HL-60 (cell line): ENCODE measurements at regions not wholly inside any gene's neighbourhood (a gene's known extent, or its start where the extent isn't known, plus 50 kb on each side); places are given as distances from the start of the nearest gene placed in this dataset.

ENCODE experiments used
- DNase-seq, 2 experiments: peaks; one replicate each; pipeline ENCODE4 v3.0.0-alpha.2; 2010 to 2020; ENCODE audit warnings: low read depth in 1 of 2, low spot score in 1 of 2
- H3K27ac ChIP-seq: fragments of 250-450 bp; sonication (Bioruptor Pico); replicated peaks from 2 replicates; pipeline ENCODE4 v1.5.1; 2020; ENCODE audit warnings: mild to moderate bottlenecking, moderate library complexity
- H3K27me3 ChIP-seq: fragments of 250-450 bp; sonication (Bioruptor Pico); 2 replicates; pipeline ENCODE4 v1.5.1; 2021; ENCODE audit warnings: mild to moderate bottlenecking, moderate library complexity; ENCODE audit not compliant: insufficient read depth, poor library complexity, severe bottlenecking
- H3K4me3 ChIP-seq: replicated peaks from 2 replicates; pipeline ENCODE4 v1.5.1; 2011; ENCODE audit warnings: mild to moderate bottlenecking, control low read depth, low read length; ENCODE audit not compliant: insufficient read depth
- GABPA ChIP-seq: IDR thresholded peaks from 2 replicates; pipeline ENCODE4 v1.6.1; 2012; ENCODE audit warnings: low read depth
- POLR2AphosphoS5 ChIP-seq: IDR thresholded peaks from 2 replicates; pipeline ENCODE4 v1.6.1; 2012; ENCODE audit warnings: low read depth
- SPI1 ChIP-seq: IDR thresholded peaks from 2 replicates; pipeline ENCODE4 v1.6.1; 2012; ENCODE audit warnings: low read depth, mild to moderate bottlenecking, borderline replicate concordance
- TF ChIP-seq, protein P1 (sequence below): IDR thresholded peaks from one replicate; pipeline ENCODE4 v1.5.1; 2011; ENCODE audit warnings: low read length, control low read depth, inconsistent platforms; ENCODE audit not compliant: insufficient read depth
- TF ChIP-seq, protein P2 (sequence below): IDR thresholded peaks from 2 replicates; pipeline ENCODE4 v1.6.1; 2012; ENCODE audit warnings: low read depth; ENCODE audit not compliant: insufficient replicate concordance

DNA sequence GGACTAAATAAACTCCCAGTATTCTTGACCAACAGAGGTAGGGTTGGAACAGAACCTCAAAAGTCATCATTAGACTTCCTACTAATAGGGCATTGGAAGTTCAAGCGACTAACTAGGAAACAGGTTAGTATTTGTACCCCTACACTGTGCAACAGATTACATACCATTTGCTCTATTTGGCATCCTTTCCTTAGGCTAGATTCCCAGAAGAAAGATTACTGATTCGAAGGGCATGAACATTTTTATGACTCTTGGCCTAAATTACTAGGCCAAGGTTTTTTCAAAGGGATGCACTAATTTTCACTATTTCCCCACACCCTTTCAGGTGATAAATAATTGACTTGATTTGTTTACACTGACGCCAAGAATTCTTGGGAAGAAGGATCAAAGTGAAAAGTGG lies 104.8 kb upstream of the CYP1B1 start:
- no peaks in the 10 kb centered on the region for H3K27me3 ChIP-seq

DNA sequence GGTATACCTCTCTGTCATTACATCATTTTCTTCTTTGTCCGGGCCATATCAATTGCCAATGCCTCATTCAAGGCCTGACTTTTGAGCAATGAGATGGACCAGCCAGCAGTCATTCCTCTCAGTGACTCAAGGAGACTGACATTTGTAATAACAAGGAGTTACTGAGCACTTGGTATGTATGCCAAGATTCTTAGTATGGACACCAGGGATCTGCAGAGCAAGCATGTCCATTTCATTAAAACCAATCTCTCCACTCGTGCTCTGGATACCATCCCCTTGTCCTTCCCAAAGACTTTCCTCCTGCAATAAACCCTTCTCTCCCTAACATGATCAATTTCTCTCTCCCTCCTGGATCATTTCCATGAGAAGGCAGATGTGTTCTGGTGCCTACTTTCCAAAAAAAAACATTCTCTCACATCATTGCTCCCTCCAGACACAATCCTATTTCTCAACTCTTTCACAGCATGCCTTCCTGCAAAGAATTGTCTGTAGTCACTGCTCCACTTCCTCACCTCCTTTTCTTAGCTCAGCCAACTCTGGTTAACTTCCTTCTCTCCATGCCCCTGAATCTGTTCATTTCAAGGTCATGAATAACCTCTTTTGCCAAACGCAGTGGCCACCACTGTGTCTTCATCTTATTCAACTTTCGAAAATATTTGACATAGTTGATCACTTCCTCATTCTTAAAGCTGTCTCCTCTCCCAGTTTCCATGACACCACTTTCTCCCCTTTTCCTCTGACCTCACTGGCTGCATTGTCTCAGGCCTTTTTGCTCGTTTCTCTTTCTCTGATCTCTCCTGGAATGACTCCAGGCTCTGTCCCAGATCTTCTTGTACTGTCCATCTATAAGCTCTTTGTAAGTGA lies 102.8 kb upstream of the CYP1B1 start:
- DNase-seq, result peak; percentile 84 to 92
- TF ChIP-seq POLR2AphosphoS5, result peak; percentile 49
- TF ChIP-seq SPI1, result peak; percentile 94
- TF ChIP-seq, protein P1, sequence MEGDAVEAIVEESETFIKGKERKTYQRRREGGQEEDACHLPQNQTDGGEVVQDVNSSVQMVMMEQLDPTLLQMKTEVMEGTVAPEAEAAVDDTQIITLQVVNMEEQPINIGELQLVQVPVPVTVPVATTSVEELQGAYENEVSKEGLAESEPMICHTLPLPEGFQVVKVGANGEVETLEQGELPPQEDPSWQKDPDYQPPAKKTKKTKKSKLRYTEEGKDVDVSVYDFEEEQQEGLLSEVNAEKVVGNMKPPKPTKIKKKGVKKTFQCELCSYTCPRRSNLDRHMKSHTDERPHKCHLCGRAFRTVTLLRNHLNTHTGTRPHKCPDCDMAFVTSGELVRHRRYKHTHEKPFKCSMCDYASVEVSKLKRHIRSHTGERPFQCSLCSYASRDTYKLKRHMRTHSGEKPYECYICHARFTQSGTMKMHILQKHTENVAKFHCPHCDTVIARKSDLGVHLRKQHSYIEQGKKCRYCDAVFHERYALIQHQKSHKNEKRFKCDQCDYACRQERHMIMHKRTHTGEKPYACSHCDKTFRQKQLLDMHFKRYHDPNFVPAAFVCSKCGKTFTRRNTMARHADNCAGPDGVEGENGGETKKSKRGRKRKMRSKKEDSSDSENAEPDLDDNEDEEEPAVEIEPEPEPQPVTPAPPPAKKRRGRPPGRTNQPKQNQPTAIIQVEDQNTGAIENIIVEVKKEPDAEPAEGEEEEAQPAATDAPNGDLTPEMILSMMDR, result no peak
- Histone ChIP-seq H3K27ac (peak overlapping the region; percentile 64), H3K27me3 (no peaks in the 10 kb centered on the region), H3K4me3 (no peak overlapping the region)

More for the DNA sequence above, 104.8 kb upstream of the CYP1B1 start:
- TF ChIP-seq POLR2AphosphoS5, result no peak
- TF ChIP-seq, protein P2, sequence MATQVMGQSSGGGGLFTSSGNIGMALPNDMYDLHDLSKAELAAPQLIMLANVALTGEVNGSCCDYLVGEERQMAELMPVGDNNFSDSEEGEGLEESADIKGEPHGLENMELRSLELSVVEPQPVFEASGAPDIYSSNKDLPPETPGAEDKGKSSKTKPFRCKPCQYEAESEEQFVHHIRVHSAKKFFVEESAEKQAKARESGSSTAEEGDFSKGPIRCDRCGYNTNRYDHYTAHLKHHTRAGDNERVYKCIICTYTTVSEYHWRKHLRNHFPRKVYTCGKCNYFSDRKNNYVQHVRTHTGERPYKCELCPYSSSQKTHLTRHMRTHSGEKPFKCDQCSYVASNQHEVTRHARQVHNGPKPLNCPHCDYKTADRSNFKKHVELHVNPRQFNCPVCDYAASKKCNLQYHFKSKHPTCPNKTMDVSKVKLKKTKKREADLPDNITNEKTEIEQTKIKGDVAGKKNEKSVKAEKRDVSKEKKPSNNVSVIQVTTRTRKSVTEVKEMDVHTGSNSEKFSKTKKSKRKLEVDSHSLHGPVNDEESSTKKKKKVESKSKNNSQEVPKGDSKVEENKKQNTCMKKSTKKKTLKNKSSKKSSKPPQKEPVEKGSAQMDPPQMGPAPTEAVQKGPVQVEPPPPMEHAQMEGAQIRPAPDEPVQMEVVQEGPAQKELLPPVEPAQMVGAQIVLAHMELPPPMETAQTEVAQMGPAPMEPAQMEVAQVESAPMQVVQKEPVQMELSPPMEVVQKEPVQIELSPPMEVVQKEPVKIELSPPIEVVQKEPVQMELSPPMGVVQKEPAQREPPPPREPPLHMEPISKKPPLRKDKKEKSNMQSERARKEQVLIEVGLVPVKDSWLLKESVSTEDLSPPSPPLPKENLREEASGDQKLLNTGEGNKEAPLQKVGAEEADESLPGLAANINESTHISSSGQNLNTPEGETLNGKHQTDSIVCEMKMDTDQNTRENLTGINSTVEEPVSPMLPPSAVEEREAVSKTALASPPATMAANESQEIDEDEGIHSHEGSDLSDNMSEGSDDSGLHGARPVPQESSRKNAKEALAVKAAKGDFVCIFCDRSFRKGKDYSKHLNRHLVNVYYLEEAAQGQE, result no peak
- TF ChIP-seq SPI1, result no peak
- TF ChIP-seq, protein P1, result no peak
- no peak for TF ChIP-seq GABPA
- H3K27ac ChIP-seq, result no peak overlapping the region
- H3K4me3 ChIP-seq, result no peak overlapping the region
- DNase-seq, result no peak

DNA sequence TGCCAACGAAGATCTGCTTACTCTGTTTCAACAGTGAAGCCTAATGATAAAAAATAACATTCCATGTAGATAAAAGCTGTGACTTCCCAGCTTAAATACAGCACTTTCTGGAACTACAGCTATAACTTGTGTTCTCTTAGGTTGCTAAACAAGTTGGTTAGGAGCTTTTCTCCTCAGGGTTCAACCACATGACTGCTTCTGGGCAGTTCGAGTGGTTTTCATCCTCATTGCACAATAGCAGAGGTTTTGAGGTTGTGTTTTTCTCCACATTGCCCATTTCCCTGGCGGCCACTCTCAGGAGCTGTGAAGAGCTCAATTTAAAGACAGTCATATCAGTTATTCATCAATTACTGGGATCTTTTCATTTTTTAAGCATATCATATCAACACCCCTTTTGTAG lies 102.2 kb upstream of the CYP1B1 start:
- Histone ChIP-seq H3K27me3 (no peaks in the 10 kb centered on the region), H3K27ac (peak overlapping the region; percentile 64), H3K4me3 (no peak overlapping the region)
- peak; percentile 91 to 92 for DNase-seq
- peak; percentile 32; the same call in 1 of the 2 replicates for TF ChIP-seq SPI1
- peak; percentile 87 for TF ChIP-seq POLR2AphosphoS5
- TF ChIP-seq, protein P2, result no peak
- TF ChIP-seq GABPA, result no peak
- TF ChIP-seq, protein P1, result no peak

DNA sequence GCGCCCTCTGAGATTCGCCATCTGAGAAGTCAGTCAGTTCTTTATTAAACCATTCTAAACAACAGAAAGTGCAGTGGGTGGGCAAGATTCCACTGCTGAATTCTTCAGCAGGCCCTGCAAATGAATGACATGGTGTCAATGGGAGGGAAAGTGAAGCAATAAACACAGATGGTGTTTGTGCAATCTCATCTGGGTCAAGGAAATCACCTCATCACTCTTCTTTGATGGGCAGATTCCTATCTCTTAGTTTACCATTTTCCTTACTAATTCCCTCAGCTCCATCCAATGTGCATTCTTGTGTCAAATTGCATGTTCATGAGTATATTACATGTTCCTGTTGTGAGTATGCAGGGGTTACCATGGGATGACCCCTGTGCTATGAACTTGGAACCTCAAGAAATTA lies 100.7 kb upstream of the CYP1B1 start:
- H3K27ac ChIP-seq, result peak overlapping the region; percentile 64
- no peaks in the 10 kb centered on the region for H3K27me3 ChIP-seq
- H3K4me3 ChIP-seq, result no peak overlapping the region; the same call in 1 of the 2 replicates
- TF ChIP-seq, protein P2, result no peak
- TF ChIP-seq SPI1, result no peak
- TF ChIP-seq POLR2AphosphoS5, result 0 out of 2 replicates have a peak, but pooled peaks have one; percentile 26
- DNase-seq, result peak; percentile 56 to 62
